NCI-H2107 treated with DMSO at 0.1 percent for 48 hours (cell line): ENCODE measurements at regions not wholly inside any gene's neighbourhood (a gene's known extent, or its start where the extent isn't known, plus 50 kb on each side); places are given as distances from the start of the nearest gene placed in this dataset.
"Not testable (repeated sequence)": the region's sequence is repeated elsewhere in the genome, so short reads cannot be mapped to it uniquely, and the experiment has no call there.

Experiments used
- DNase-seq: peaks from one replicate; lab custom pipeline; 2025; ENCODE audit not compliant: unreplicated experiment; lab: John Stamatoyannopoulos, UW

DNA sequence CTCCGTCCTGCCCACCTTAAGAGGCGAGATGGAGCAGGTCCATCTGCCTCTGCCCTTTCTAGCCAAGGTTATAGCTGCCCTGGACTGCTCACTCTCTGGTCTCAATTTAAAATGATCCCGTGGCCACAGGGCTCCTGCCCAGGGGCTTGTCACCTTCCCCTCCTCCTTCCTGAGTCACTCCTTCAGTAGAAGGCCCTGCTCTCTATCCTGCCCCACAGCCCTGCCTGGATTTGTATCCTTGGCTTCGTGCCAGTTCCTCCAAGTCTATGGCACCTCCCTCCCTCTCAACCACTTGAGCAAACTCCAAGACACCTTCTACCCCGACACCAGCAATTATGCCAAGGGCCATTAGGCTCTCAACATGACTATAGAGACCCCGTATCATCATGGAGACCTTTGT, 105.3 kb upstream of the PZP start:
- DNase-seq: not testable (repeated sequence)

DNA sequence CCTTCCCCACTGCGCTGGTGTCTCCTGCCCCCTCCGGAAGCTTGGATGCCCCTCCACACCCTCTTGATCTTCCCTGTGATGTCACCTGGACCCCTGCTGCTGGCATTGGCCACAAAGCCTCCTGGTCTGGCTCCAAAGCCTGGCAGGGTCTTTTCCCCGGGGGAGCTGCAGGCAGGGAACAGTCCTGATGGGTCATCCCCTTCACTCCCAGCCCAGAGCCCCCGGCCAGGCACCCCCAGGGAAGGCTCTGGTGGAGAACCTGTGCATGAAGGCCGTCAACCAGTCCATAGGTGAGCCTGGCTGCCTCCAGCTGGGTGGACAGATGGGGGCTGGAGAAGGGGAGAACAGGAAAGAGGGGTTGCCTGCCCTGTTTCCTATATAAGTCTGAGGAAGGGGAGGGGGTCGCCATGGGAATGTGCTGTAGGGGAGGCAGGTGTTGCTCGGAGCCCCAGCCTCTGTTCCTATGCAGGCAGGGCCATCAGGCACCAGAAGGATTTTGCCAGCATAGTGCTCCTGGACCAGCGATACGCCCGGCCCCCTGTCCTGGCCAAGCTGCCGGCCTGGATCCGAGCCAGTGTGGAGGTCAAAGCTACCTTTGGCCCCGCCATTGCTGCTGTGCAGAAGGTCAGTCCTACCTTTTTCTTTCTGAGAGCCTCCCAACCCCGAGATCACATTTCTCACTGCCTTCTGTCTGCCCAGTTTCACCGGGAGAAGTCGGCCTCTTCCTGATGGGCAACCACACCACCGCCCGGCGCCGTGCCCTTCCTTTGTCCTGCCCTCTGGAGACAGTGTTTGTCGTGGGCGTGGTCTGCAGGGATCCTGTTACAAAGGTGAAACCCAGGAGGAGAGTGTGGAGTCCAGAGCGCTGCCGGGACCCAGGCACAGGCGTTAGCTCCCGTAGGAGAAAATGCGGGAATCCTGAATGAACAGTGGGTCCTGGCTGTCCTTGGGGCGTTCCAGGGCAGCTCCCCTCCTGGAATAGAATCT, 104.5 kb upstream of the PZP start:
- DNase-seq: not testable (repeated sequence)

DNA sequence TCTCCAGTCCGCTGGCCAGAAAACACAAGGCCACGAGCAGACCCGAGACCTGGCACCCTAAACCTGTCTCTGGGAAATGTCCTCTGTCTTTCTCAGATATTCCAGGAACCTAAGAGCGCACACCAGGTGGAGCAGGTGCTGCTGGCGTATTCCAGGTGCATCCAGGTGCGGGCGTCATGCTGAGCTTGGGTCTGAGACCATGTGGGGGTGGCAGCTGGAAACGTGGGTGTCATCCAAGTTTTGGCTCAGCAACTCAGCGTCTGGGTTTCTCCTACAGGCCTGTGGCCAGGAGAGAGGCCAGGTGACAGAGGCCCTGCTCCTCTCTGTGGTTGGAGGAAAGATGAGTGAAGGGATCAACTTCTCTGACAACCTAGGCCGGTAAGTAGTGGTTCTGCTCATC, 103.3 kb upstream of the PZP start:
- DNase-seq: peak; percentile 81

DNA sequence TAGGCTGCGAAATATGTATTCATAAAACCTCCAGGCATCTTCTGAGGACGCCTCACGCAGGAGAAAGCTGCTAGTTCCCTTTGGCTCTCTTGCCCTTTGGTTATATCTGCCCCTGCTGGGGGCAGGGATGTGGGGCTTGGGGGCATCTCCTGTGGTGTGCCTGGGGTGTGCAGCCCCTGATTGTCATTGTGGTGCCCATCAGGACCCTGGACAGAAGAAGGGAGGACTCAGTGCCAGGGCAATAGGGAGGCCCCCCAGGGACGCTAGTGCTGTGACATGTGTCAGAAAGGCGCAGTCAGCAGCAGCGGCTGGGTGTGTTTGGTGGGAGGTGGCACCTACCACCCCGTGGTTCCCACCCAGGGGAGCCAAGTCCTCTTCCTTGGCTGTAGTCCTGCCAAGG, 102.5 kb upstream of the PZP start:
- DNase-seq: not testable (repeated sequence)

DNA sequence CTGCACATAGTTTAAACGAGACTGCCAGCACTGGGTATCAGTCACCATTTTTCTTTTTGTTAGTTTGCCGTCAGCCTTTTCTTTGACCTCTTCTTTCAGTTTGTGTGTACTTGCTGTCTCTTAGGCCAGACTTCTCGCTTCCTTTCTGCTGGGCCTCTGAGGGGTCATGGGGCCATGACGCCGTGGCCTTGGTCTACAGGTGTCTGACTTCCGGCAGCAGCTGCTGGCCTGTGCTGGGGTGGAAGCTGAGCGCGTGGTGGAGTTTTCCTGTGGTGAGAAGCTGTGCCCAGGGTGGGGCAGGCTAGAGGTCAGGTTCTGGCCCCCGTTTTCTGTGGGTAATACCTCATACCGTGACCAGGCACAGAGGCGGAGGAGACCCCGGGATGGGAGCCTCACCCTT, 101.6 kb upstream of the PZP start:
- DNase-seq: not testable (repeated sequence)

DNA sequence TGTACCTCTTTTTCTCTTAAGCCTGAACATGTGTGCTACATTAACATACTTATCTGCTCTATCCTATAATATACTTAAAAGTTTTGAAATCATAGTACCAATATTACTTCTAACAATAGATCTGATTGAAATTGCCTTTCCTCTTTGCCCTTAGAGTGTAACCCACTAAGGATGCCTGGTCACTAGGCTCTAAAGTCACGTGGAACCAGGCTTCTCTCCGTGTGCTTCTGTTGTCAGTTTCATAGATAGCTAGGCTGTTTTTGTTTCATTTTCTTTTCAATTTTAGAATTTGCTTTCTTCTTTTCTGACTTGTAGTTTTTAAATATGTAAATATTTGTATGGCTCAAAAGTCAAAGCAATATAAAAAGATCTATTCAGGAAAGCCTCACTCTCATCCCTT, 100.5 kb upstream of the PZP start:
- DNase-seq: not testable (repeated sequence)

DNA sequence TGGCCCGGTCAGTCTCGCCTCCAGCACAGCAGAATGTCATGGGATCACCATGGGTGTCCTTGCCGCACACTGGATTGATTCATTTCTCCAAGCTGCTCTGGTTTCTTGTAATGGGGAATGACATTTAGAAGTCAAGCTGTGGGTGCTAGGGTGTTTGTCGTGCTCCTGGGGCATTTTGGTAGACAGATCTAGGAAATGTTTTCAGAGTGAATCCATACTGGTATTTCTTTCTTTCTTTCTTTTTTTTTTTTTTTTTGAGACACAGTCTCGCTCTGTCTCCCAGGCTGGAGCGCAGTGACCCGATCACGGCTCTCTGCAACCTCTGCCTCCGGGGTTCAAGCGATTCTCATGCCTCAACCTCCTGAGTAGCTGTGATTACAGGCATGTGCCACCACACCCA, 100.0 kb upstream of the PZP start:
- not testable (repeated sequence) for DNase-seq

DNA sequence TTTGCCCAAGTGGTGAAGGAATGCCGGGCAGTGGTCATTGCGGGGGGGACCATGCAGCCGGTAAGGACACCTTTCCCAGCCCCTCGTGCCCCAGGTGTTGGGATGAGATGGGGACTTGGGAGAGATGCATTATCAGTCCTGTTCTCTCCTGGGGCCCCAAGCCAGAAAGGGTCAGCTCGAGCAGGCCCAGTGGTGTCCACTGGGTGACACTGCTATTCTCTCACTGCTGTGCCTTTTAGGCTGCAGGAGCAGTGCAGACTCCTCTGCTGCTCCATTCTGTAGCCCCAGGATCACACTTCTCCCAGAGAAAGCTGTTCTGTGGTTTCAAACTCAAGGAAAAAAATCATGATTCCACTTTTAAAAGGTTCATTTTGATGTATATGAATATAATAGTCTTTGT, 99.1 kb upstream of the PZP start:
- DNase-seq: not testable (repeated sequence)

DNA sequence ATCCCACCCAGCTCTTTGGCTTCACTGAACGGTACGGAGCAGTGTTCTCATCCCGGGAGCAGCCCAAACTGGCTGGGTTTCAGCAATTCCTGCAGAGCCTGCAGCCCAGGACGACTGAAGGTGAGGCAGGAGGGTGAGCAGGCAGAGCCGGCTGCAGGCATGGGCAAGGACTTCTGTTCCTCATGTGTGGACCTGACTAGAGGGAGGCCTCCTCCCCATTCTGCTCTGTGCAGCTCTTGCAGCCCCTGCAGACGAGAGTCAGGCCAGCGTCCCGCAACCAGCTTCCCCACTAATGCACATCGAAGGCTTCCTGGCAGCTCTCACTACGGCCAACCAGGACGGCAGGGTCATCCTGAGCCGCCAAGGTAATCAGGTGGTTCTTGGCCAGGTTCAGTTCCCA, 97.8 kb upstream of the PZP start:
- not testable (repeated sequence) for DNase-seq

DNA sequence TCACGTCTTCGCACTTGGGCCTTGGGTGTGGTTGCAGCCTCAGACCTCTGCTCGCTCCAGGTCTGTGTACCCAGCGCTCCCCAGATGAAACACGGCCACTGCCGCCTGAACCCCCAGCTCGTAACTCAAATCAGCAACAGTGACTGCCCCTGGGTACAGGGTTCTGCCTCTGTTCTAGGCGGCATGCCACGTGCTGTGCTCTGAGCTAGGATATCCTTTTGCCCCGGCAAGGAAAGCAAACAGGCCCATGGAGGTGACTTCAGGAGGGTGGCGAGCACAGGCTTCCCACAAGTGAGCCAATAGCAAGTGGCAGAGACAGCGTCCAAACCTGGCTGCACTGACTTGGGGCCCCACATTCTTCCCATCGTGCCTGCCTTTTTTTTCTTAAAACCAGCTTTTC, 96.3 kb upstream of the PZP start:
- not testable (repeated sequence) for DNase-seq

DNA sequence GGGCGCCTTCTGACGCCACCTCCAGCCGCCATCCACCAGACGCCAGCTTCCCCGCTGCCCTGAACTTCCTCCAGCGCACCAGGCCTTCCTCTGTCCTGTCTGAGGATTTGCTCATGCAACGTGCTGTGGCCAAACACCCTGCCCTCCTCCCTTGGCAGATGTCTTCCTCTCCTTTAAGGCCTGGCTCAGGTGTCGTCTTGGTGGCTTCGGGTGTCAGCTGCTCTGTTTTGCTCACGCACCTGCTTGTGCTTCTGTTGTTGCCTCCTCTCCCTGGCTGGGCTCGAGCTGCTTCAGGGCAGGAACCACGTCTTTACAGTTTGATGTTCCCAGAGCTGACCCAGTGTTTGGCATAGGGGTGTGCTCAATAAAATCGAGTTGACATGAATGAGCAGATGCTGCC, 87.7 kb upstream of the PZP start:
- DNase-seq: not testable (repeated sequence)

DNA sequence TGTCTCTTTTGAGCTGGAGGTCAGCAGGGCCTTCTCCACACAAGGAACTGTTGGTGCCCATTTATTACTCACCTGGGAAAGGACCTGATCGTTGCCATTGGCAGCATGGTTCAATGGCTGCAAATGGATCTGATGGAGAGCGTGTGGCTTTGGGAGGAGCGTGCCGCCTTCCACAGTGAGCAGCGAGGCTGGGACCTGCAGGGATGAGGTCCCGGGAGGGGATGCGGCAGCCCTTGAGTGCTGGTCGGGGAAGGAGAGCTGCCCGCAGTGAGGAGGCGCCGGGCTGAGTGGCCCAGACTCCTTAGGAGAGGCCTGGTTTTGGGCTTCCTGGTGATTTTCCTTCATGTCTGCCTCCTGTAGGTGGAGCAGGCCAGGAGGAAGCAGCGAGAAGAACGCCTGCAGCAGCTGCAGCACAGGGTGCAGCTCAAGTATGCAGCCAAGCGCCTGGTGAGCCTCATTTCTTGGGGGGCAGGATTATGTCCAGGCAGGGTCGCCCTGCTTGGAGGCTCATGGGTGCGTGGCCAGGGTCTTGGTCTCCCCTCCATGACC, 86.0 kb upstream of the PZP start:
- not testable (repeated sequence) for DNase-seq

DNA sequence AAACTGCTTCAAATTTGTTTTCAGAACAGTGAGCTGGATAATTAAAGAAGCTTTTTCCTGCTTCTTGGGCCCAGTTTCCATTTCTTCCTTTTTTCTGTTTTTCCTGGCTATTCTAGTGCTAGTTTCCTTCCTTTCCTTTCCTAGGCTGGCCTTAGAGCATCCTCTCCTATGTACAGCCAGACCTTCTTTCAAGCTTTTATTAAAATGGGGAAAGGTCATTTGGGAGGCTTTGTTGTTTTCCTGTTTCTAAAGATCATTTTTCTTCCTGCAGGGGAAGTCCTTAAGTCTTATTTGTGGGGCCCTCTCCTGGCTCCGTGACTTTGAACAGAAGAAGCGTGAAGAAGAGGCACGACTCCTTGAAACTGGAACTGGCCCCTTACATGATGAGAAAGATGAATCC, 85.2 kb upstream of the PZP start:
- DNase-seq: not testable (repeated sequence)

DNA sequence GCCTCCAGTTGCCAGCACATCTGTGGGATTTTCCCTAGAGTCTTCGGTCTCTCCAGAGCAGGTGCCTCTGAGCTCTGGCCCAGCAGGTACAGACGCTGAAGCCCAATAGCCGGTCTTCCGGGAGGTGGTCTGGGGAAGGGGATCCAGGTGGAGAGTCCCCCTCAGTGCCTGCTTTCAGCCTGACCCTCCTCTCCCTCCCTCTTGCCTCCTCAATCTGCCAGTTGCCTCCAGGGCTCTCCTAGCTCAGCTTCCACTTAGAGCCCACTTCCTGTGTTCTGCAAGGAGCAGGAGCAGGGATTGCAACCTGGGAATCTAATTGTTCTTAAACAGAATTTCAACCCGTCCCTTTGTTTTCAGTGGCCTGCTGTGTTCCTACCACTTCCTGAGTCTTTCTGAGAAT, 81.8 kb upstream of the PZP start:
- not testable (repeated sequence) for DNase-seq

DNA sequence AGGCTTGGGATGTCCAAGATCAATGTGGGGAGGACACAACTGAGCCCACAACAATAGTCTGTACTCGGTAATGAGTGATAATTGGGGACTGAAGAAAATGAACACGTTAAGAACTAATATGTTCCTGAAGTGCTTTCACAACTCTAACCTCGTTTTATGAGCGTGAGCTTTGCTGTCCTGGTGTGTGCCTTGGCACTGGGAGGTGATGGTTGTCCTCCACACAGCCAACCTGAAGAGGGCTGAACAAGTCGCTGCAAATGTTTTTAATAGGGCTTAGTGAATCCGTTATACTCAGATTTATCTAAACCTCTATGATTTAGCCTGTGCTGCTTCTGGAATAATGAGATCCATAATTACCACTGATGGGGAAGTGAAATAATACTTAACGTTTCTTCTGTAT, 76.5 kb upstream of the PZP start:
- not testable (repeated sequence) for DNase-seq

DNA sequence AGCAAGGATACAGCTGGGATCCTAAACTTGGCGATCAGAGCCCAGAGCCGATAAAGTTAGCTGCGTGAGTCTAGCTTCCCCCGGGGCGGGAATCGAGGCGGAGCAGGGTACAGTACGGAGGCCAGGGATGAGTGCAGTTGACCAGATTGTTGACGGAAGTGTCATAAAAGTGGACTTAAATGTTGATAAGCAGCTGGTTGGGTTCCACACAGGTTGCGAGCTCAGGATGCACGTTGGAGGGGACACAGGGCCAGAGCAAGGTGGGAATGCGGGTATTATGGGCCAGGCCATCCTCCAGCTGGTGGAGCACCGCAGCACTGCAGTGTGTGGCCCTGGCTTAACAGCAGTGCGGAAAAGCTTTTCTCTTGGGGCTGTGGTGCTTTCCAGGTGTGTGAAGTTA, 76.0 kb upstream of the PZP start:
- DNase-seq: not testable (repeated sequence)

DNA sequence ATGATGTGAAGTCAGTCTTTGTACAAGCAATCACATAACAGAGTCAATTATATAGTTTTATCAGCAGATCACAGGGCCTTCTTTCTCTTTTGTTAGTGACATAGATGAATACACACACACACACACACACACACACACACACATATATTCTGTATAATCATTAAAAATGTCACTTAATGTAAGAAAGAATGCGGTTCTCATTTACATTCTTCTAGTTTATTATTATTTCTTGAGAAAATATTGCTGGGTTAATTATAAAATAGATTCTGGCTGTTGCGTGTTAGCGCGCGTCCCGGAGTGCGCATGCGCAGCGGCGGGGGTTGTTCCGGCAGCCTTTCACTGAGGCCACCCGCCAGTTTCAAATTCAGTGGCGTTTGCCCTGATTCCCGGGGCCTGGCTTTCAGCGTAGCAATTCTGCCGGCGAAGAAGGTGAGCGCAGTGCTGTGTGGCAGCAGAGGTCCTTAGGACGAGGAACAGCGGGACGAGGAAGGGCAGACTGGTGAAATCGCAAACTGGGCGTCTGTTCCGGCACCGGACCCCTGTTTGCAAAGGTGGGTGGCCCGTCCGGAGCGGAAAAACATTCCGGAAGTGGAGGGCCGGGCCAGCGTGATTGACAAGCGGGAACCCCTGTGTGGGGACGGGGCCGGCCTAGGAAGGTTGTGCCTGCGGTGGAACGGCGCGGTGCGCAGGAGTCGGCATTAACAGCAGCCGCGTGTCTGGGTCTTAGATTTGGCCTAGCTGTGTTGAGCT, 75.3 kb upstream of the PZP start:
- DNase-seq: peak; percentile 66

DNA sequence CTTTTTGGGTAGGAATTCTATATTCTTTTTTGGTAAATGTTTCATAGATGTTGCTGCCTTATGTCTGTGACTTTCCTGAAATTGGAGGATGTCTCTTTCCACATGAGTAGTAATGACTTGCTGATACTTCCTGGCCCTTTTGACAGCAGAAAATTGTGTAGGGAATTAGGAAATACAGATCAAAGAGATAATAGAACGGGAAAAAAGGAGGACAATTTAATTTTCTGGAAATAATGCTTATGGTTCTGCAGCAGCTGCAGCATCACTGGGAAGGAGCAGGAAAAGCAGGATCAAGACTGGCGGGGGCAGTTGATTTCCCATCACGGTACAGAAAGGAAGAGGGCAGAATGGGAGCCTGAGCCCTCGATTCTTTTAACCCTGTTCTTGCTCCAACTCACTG, 68.8 kb upstream of the PZP start:
- no peak for DNase-seq

DNA sequence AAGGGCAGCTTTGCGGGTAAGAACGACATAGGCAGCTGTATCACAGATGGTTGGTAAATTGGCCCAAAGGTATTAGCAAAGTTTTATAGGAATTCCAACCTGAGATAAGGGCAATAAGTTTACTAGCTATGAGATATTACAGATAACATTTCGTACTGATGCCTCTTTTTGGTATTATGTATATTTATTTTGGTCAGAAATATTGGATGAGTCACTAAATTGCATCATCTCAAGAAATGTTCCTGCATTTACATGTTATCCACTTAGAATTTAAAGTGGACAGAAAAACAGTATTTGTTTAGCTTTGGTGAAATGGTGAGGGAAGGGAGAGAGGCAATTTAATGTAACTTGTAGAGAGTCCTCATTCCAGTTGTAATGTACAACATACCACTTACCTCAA, 65.1 kb upstream of the PZP start:
- DNase-seq: no peak

DNA sequence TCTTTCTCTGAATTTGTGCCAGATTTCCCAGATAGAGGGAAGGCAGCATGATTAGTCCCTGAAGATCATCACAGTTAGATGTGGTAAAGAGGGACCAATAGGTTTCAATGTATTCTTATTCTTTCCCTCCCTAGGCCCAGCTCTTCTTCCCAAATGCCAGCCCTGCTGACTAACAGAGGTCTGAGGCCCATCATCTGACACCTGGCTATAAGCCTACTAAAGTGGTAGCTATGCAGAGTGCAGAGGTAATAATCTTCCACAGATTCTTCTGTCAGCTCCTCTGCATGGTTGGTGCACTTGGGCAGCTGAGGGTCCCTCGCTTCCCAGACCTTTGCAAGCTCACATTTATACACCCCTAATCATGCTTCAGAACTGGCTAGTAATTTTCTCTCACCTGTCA, 63.7 kb upstream of the PZP start:
- DNase-seq: no peak

DNA sequence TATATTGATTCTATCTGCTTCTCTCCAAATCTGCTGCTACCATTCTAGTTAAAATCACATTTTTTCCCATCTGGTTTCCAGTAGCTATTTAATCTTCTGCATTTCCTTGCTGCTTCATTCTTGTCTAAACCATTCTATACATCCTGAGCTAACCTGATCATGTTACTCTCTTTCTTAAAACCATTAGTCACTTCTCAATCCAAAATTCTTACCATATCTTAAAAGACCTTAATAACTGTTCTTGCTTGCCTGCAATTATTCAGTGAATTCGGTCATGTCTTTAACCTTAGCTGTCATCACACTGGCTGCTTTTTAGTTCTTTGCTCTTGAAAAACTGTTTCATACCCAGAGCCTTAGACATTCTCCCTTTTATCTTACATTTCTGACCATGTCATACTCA, 56.4 kb upstream of the PZP start:
- DNase-seq: no peak

DNA sequence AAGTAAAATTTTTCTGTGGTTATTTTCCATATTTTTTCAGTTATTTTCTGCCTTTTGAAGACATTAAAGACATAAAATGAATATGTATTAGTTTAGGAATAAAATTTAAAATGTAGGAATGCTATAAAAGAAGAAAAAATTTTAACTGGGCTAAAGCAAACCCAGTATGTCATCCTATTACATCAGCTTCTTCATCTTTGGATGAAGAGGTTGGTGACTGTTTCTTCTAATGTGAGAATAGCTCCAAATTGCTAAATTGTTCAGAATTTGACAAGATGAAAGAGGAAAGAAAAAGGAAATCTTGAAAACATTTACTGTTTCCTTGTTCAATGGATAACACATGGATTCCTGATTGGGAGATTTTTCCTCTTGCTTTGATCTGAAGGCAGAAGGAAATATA, 52.7 kb upstream of the PZP start:
- no peak for DNase-seq
